Renal pelvis (tissue), 1 donor: ENCODE measurements at regions not wholly inside any gene's neighbourhood (a gene's known extent, or its start where the extent isn't known, plus 50 kb on each side); places are given as distances from the start of the nearest gene placed in this dataset.

Source experiments
- DNase-seq: peaks from one replicate; pipeline ENCODE4 v3.0.0-alpha.2; 2013

DNA sequence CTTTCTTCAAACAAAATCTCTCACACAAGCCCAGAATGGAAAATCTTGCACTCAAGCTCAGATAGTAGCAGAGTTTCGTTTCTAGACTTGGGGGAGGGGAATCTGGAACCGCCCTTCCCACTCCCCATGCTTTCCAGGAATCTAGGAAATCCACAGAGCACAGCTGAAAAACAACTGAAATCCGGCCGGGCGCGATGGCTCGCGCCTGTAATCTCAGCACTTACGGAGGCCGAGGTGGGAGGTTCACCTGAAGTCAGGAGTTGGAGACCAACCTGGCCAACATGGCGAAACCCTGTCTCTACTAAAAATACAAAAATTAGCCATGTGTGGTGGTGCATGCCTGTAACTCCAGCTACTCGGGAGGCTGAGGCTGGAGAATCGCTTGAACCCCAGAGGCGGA lies 127.3 kb upstream of the SLC34A2 start:
- no peak for DNase-seq

GRCh38 chr4:25531272-25531671 lies 124.4 kb upstream of the SLC34A2 start:
- no peak for DNase-seq

- no peak for DNase-seq
Observed at GRCh38 chr4:25532591-25532990, 123.1 kb upstream of the SLC34A2 start.

- DNase-seq: no peak
Observed at GRCh38 chr4:25533256-25533655, 122.4 kb upstream of the SLC34A2 start.

GRCh38 chr4:25535278-25535677 lies 120.4 kb upstream of the SLC34A2 start:
- peak; percentile 53 for DNase-seq

DNA sequence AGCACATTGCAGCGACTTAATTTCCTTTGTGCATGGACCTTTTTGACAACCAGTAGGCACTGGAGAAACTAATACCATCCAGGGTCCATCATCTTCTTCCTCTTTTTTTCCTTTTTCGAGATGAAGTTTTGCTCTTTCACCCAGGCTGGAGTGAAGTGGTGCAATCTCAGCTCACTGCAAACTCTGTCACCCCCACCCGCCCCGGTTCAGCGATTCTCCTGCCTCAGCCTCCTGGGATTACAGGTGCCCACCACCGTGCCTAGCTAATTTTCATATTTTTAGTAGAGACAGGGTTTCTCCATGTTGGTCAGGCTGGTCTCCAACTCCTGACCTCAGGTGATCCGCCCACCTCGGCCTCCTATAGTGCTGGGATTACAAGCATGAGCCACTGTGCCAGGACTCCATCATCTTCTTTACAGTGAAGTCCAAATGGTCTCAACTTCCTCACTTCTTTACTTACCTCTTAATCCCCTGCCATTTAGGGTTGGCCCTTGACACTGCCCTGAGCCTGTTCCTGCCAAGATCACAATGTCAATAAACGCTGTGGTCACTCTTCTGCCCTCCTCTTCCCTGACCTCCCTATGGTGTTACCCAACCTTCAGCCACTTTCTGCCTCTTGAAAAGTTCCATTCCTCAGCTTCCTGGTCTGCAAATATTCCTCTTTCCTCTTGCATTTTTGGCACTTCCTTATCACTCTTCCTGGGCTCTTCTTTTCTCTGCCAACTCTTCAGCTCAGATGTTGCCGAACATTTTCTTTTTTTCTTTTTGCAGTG lies 119.8 kb upstream of the SLC34A2 start:
- DNase-seq: no peak

DNA sequence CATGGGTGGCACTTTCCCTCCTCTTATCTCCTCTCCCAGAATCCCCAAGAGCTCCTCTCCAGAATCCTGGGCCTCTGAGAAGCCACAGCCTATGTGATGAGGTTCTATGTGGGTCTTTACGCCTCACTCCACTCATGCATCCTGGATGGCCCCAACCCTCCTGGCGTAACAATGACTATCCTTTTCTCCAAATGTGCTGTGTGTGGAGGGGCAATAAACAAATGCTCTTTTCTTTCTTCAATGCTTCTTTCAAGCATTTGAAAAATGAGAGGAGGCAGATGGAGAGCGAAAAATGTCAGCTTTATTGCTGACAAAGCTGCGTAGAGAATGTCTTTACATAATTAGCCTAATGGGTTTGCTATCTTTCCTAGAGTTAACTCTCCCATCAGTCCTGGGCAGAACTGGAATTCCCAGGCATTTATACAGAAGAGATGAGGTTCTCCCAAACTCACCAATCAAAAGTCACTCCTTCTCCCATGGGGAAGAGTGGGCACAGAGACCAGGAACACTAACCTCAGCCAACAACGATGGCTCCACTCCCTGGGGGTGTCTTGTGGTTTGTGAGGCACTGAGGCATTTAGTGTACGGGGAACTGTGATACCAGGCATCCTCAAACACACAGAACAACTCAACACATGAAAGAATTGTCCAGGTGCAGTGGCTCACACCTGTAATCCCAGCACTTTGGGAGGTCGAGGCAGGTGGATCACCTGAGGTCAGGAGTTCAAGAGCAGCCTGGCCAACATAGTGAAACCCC lies 118.9 kb upstream of the SLC34A2 start:
- no peak for DNase-seq

DNA sequence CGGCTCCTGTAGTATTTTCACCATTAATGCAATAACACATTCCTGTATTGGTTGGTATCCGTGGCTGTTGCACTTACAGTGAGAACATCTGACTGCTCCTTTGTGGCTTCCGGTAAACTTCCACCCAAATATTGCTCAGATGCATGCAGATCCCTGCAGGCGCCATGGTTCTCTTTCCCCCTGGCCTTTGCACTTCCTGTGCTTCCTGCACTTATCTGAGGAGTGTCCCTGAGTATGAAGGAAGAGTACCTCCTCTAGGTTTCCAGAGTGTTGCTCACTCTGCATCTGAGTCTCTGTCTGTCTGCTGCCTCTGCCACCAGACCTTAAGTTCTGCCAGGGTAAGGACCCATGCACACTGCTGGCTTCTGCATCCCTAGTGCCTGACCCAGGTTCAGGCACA lies 117.2 kb upstream of the SLC34A2 start:
- DNase-seq: no peak

- DNase-seq: no peak
Observed at GRCh38 chr4:25539241-25539640, 116.4 kb upstream of the SLC34A2 start.

DNA sequence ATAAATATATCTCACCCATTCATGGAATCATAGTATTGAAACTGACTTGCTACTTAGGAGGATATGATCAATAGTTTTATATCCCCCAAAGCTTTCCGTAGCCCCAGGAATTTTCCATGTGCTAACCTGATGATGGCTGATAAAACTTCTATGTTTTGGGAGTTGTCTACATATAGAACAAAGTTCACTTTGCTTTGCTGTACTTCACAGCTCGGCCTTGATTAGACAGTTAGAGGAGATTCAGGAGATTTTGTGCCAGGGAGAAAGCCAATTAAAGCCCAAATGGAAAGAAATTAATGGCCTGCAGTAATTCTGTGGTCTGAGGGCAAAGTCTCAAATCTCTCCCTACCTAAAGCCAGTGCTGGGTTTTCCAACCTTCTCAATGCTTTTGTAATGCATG lies 114.9 kb upstream of the SLC34A2 start:
- DNase-seq: peak; percentile 9

DNA sequence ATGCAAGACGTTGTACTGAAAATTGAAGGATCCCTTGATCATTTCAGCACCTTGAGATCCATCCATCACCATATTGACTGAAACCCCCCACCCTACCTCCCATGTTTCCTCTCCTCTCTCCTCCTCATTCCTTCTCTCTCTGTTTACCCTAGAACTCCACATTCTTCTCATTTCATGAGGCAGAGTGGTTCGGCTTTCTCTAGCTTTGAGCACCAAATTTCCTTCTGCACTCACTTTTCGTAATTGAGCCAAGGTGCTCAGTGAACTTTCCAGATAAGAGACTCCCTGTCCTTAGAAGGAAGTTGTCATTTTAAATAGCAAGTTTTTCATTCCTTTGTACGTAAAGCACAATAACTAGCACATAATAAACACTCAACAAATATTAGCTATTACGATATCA lies 108.3 kb upstream of the SLC34A2 start:
- DNase-seq: no peak

GRCh38 chr4:25549413-25549812 lies 106.2 kb upstream of the SLC34A2 start:
- no peak for DNase-seq

DNA sequence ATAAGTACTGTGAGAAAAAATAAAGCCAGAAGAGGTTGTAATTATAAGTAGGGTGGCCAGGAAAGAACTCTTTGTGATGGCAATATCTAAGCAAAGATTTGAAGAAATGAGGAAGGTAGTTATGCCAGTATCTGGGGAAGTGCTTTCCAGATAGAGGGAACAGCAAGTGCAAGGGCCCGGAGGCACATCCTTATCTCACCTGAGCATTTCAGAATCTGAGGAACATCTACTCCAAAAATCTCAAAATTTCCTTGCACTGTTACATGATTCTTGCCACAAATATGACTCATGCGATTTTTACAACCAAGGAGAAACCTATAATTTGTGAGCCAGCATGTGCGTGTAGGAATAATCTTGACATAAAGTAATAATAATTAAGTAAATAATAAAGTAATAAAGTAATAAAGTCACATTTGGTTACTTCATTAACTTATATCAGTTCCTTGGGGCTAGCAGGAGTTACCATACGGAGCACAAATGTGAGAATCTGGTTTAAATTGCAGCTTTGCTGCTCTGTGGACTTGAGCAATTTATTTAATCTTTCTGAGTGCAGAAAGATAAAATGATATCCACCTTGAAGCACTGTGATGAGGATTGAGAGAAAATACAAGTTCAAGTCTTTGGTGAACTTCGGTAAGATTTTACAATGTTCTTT lies 105.1 kb upstream of the SLC34A2 start:
- DNase-seq: no peak

DNA sequence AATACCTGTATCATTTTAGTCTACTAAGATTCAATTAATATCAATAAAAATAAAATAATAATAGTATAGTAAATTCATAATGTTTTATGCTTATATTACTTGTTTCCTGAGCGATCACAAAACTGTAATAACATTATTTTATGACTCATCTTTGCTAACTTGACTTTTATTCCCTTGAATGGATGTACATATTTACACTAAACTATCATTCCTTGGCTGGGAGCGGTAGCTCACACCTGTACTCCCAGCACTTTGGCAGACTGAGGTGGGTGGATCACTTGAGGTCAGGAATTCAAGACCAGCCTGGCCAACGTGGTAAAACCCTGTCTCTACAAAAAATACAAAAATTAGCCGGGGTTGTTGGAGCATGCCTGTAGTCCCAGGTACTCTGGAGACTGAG lies 104.0 kb upstream of the SLC34A2 start:
- no peak for DNase-seq

- DNase-seq: no peak
Observed at GRCh38 chr4:25552580-25553271, 102.9 kb upstream of the SLC34A2 start.

DNA sequence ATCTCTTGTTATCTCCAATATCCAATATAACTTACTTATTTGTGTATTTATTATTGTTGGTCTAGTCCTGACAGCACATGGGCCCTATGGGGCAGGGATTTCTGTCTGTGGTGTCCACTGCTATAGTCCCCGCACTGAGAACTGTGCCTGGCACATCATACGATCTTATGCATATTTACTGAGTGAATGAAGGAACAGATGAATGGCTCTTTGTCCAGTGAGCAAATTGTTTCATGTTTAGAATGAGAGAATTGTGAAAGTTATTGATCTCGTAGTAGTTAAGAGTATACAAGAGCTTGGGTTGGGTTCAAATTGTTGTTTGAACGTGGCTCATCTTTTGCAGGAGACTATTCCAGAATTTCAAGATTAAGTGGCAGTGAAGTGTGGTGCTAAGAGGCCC lies 96.1 kb upstream of the SLC34A2 start:
- no peak for DNase-seq

DNA sequence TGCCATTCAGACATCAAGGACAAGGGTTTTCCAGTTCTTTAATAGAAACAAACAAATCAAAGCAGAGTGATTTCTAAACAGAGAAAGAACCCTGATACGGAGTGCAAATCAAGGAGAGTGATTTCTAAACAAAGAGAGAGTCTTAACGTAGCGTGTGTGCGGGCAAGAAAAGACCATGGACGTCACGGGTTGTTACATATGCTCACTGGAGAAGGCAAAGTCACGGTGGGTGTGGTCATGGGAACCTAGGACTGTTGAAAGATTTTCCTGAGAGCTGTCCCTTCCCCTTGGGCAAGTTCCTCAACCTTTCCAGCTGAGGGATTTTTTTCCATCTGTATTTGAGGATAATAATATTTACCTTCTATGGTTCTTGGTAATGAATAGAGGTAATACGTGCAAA lies 95.0 kb upstream of the SLC34A2 start:
- no peak for DNase-seq

- no peak for DNase-seq
Observed at GRCh38 chr4:25563071-25563564, 92.5 kb upstream of the SLC34A2 start.

GRCh38 chr4:25564836-25565235 lies 90.8 kb upstream of the SLC34A2 start:
- no peak for DNase-seq

DNA sequence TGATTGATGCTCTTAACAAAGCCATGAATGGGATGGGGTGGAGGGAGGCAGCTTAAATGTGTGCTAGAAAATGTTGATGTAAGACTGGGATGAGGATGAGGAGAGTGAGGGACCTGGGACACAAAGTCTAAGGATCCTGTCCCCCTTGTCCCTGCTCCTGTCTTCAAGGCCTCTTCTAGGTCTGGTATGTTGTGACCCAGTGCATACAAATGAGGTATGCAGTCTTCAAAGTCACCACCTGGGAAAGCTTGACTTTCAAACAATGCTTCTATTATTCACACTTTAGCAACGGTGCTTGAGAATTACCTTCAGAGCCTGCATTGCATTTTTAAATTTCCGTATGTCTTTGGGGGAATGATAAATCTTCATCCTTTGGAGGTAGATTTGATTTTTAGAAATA lies 88.4 kb upstream of the SLC34A2 start:
- DNase-seq: no peak

DNA sequence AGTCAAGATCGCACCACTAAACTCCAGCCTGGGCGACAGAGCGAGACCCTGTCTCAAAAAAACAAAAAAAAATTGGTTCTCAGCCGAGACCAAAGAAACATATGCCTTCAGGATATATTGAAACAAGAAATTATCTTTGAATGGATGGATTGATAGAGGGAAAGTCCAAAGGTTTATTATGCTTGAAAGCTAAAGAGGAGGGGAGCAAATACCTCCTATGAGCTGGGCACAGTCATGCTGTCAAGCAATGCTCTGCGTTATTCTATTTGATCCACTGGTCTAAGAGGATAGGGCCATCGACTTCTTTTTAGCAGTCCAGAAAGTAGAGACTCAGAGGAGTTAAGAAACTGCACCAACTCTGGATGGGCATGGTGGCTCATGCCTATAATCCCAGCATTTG lies 85.9 kb upstream of the SLC34A2 start:
- no peak for DNase-seq

GRCh38 chr4:25575611-25576010 lies 80.0 kb upstream of the SLC34A2 start:
- DNase-seq: no peak
